CD8-positive, alpha-beta memory T cell (primary cell): ENCODE measurements at regions not wholly inside any gene's neighbourhood (a gene's known extent, or its start where the extent isn't known, plus 50 kb on each side); places are given as distances from the start of the nearest gene placed in this dataset.

ENCODE experiments used
- CTCF ChIA-PET: fragments of 350-600 bp; sonication (Branson Sonifier 250); formaldehyde crosslinking; loops from one replicate; lab custom pipeline; 2021; ENCODE audit warnings: antibody characterized with exemption; lab: Charles Lee
- POLR2A ChIA-PET: fragments of 350-600 bp; sonication (Branson Sonifier 250); formaldehyde crosslinking; loops from one replicate; lab custom pipeline; 2021; ENCODE audit warnings: antibody characterized with exemption; lab: Charles Lee
- DNase-seq, 5 donors: peaks; one replicate each; pipeline versions ENCODE4 v3.0.0 to v3.0.0-alpha.2; 2020 to 2022; ENCODE audit warnings: mixed read lengths in 1 of 5
- H3K27ac ChIP-seq: one replicate; pipeline ENCODE4 v1.7.0; 2013; ENCODE audit warnings: low read depth, mild to moderate bottlenecking, low read length, moderate library complexity
- H3K27me3 ChIP-seq: 2 replicates; pipeline ENCODE4 v1.7.0; 2013; ENCODE audit warnings: low read length, mild to moderate bottlenecking; ENCODE audit not compliant: insufficient read depth, poor library complexity, severe bottlenecking
- H3K36me3 ChIP-seq: 2 replicates; pipeline ENCODE4 v1.7.0; 2013; ENCODE audit warnings: mild to moderate bottlenecking, low read length, moderate library complexity; ENCODE audit not compliant: insufficient read depth
- H3K4me1 ChIP-seq: 2 replicates; pipeline ENCODE4 v1.7.0; 2013; ENCODE audit warnings: mild to moderate bottlenecking, low read length, moderate library complexity; ENCODE audit not compliant: insufficient read depth
- H3K4me3 ChIP-seq: 2 replicates; pipeline ENCODE4 v1.7.0; 2013; ENCODE audit warnings: mild to moderate bottlenecking, low read length
- H3K9me3 ChIP-seq: 2 replicates; pipeline ENCODE4 v1.7.0; 2013; ENCODE audit warnings: mild to moderate bottlenecking, low read length
- H3K27ac Mint-ChIP-seq, 8 donors: one replicate each; pipeline ENCODE4 v1.8.0; 2020 to 2021; ENCODE audit warnings: mixed read lengths in 8 of 8, mild to moderate bottlenecking in 6 of 8, inconsistent platforms in 3 of 8, moderate library complexity in 3 of 8
- H3K27me3 Mint-ChIP-seq, 2 donors: one replicate each; pipeline ENCODE4 v1.8.0; 2020 to 2021; ENCODE audit warnings: mixed read lengths in 2 of 2, mild to moderate bottlenecking in 1 of 2, moderate library complexity in 1 of 2
- H3K36me3 Mint-ChIP-seq, 3 donors: one replicate each; pipeline ENCODE4 v1.8.0; 2020 to 2021; ENCODE audit warnings: mixed read lengths in 3 of 3, inconsistent platforms in 1 of 3, mild to moderate bottlenecking in 1 of 3
- H3K4me1 Mint-ChIP-seq, 3 donors: one replicate each; pipeline ENCODE4 v1.8.0; 2020 to 2021; ENCODE audit warnings: mixed read lengths in 3 of 3, inconsistent platforms in 1 of 3, mild to moderate bottlenecking in 1 of 3
- H3K4me3 Mint-ChIP-seq, 7 donors: one replicate each; pipeline ENCODE4 v1.8.0; 2020 to 2021; ENCODE audit warnings: mixed read lengths in 7 of 7, mild to moderate bottlenecking in 6 of 7, moderate library complexity in 4 of 7, inconsistent platforms in 2 of 7
- H3K9me3 Mint-ChIP-seq, 5 donors: one replicate each; pipeline ENCODE4 v1.8.0; 2020 to 2022; ENCODE audit warnings: mixed read lengths in 5 of 5, mild to moderate bottlenecking in 3 of 5, moderate library complexity in 2 of 5, inconsistent platforms in 1 of 5

GRCh38 chr13:73464758-73465616, 406.2 kb downstream of the KLF5 start:
- POLR2A ChIA-PET, result no interaction called here
- Mint-ChIP-seq H3K36me3 (peaks cover 0 to under 1% (median 0%) of the 10 kb centered on the region in 3 donors), H3K27ac (no peak overlapping the region), H3K4me1 (no peaks in the 10 kb centered on the region), H3K4me3 (no peak overlapping the region), H3K27me3 (peaks cover 2 to 12% of the 10 kb centered on the region in 2 donors), H3K9me3 (peaks cover 0 to 2% (median 0%) of the 10 kb centered on the region in 5 donors)
- CTCF ChIA-PET, result no interaction called here
- no peaks in the 10 kb centered on the region for H3K36me3 ChIP-seq
- no peaks in the 10 kb centered on the region for H3K27me3 ChIP-seq
- DNase-seq, result no peak
- H3K27ac ChIP-seq, result no peak overlapping the region
- H3K9me3 ChIP-seq, result no peaks in the 10 kb centered on the region
- no peak overlapping the region for H3K4me3 ChIP-seq
- H3K4me1 ChIP-seq, result no peaks in the 10 kb centered on the region

DNA sequence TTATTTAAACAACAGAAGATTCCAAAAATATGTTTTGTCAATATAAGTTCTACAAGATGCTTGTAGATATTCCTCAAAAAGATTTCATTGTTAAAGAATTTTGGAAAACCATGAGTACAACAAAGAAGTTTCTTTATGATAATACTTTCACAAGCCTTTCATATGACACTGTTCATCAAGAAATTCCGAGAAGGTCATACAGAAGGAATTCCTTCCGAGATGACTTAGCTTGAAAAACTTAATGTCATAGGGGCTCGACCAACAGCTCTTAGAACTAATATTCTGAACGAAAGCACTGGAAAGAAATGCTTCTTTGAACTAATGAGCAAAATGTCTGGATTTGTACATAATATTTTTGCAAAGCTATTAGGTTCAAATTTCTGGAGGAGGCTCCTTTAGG, 403.4 kb downstream of the KLF5 start:
- H3K27ac ChIP-seq, result no peak overlapping the region
- Mint-ChIP-seq H3K36me3 (no peaks in the 10 kb centered on the region), H3K27ac (no peak overlapping the region), H3K9me3 (peaks cover 0 to 5% (median 0%) of the 10 kb centered on the region in 5 donors), H3K4me1 (no peaks in the 10 kb centered on the region), H3K4me3 (no peak overlapping the region), H3K27me3 (peaks cover 9 to 15% of the 10 kb centered on the region in 2 donors)
- no peaks in the 10 kb centered on the region for H3K4me1 ChIP-seq
- H3K4me3 ChIP-seq, result no peak overlapping the region
- no peaks in the 10 kb centered on the region for H3K27me3 ChIP-seq
- no peaks in the 10 kb centered on the region for H3K36me3 ChIP-seq
- DNase-seq, result no peak
- no peaks in the 10 kb centered on the region for H3K9me3 ChIP-seq
- CTCF ChIA-PET, result no interaction called here
- POLR2A ChIA-PET, result no interaction called here

DNA sequence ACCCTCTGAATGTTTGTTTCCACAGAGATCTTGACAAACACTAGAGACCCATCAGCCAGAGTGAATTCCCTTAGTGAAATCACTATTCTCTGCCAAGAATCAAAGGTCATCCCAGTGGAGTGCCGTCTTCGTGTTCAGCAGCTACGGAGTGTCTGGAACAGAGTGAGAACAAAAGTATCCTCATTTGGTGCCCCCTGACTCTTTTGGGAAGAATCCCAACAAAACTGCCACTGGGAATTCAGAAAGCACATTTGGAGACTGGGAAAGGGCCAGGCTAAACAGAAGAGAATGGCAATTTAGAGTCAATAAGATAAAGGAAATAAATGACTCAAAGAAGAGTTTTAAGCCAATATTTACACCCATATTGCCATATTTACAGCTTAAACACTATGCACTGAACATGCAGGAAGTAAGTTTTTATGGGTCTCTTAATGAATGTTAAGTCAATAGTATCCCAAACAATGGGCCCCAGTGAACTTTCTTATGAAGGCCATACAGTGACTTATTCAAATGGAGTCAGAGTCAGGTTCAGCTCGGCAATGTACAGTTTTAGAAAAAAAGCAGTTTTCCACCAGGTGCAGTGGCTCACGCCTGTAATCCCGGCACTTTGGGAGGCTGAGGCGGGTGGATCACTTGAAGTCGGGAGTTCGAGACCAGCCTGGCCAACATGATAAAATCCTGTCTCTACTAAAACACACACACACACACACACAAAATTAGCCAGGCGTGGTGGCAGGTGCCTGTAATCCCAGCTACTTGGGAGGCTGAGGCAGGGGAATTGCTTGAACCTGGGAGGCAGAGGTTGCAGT, 392.6 kb downstream of the KLF5 start:
- Histone ChIP-seq H3K9me3 (no peaks in the 10 kb centered on the region), H3K4me3 (no peak overlapping the region), H3K27ac (no peak overlapping the region), H3K27me3 (no peaks in the 10 kb centered on the region), H3K4me1 (no peaks in the 10 kb centered on the region), H3K36me3 (no peaks in the 10 kb centered on the region)
- POLR2A ChIA-PET, result no interaction called here
- Mint-ChIP-seq H3K27ac (no peak overlapping the region), H3K36me3 (no peaks in the 10 kb centered on the region), H3K9me3 (peaks cover 0 to 8% (median 0%) of the 10 kb centered on the region in 5 donors), H3K4me1 (no peaks in the 10 kb centered on the region), H3K4me3 (no peak overlapping the region), H3K27me3 (peaks cover 0 to 1% of the 10 kb centered on the region in 2 donors)
- CTCF ChIA-PET, result no interaction called here
- DNase-seq, result no peak

DNA sequence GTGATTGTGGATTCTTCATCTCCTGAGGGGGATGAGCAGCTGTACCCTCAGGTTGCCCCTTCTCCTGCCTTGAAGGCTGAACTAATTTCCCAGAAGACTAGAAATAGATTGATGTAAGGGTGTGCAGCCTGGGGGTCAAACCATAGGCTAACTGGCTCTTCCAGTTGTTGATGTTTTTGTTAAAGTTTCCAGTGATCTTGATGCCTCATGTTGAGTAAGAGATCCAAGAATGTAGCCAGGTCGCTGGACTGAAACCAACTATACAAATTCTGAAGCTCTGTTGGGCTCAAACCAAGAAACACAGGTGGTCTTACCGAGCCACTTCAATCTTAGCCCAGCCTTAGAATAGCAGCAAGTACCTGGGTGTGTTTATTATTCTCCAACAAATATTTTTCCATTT, 391.8 kb downstream of the KLF5 start:
- no peaks in the 10 kb centered on the region for H3K27me3 ChIP-seq
- CTCF ChIA-PET, result no interaction called here
- H3K9me3 ChIP-seq, result no peaks in the 10 kb centered on the region
- no peak overlapping the region for H3K4me3 Mint-ChIP-seq
- H3K27me3 Mint-ChIP-seq, result peaks cover 0 to 4% of the 10 kb centered on the region in 2 donors
- POLR2A ChIA-PET, result no interaction called here
- no peak overlapping the region for H3K27ac ChIP-seq
- H3K9me3 Mint-ChIP-seq, result peaks cover 0 to 6% (median 5%) of the 10 kb centered on the region in 5 donors
- DNase-seq, result no peak
- no peaks in the 10 kb centered on the region for H3K4me1 Mint-ChIP-seq
- H3K27ac Mint-ChIP-seq, result no peak overlapping the region
- H3K4me1 ChIP-seq, result no peaks in the 10 kb centered on the region
- no peak overlapping the region for H3K4me3 ChIP-seq
- H3K36me3 ChIP-seq, result no peaks in the 10 kb centered on the region
- peaks cover 0 to 3% (median 0%) of the 10 kb centered on the region in 3 donors for H3K36me3 Mint-ChIP-seq

DNA sequence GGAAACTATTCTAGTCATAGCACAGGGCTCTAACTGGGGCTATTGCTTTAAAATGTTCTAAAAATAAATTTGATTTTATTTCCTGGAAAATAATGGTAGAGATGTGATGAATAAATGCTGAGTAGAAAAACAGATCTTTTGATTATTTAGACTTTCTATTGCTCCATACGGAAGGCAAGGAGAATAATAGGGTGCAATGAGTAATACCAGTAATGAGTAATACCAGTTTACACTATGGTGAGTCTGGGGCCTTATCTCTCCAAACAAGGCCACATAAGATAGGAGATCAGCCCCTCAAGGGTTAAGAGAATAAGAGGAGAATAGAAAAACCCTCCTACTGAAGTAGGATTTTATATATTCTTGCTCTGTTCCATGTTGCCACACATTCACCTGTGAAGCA, 390.4 kb downstream of the KLF5 start:
- Mint-ChIP-seq H3K36me3 (peaks cover 0 to 7% (median 0%) of the 10 kb centered on the region in 3 donors), H3K4me1 (no peaks in the 10 kb centered on the region), H3K9me3 (peaks cover 2 to 11% (median 5%) of the 10 kb centered on the region in 5 donors), H3K27me3 (peaks cover 0 to 4% of the 10 kb centered on the region in 2 donors), H3K4me3 (no peak overlapping the region), H3K27ac (no peak overlapping the region)
- DNase-seq, result no peak
- no peaks in the 10 kb centered on the region for H3K36me3 ChIP-seq
- H3K4me3 ChIP-seq, result no peak overlapping the region
- no peaks in the 10 kb centered on the region for H3K27me3 ChIP-seq
- no peaks in the 10 kb centered on the region for H3K9me3 ChIP-seq
- CTCF ChIA-PET, result no interaction called here
- no peaks in the 10 kb centered on the region for H3K4me1 ChIP-seq
- POLR2A ChIA-PET, result no interaction called here
- no peak overlapping the region for H3K27ac ChIP-seq

- H3K36me3 ChIP-seq, result no peaks in the 10 kb centered on the region
- peaks cover 0 to 21% (median 0%) of the 10 kb centered on the region in 3 donors for H3K36me3 Mint-ChIP-seq
- H3K27ac ChIP-seq, result no peak overlapping the region
- H3K9me3 Mint-ChIP-seq, result peaks cover 18 to 51% (median 39%) of the 10 kb centered on the region in 5 donors
- POLR2A ChIA-PET, result no interaction called here
- no peaks in the 10 kb centered on the region for H3K27me3 ChIP-seq
- H3K4me3 ChIP-seq, result no peak overlapping the region
- H3K4me3 Mint-ChIP-seq, result no peak overlapping the region
- H3K27ac Mint-ChIP-seq, result no peak overlapping the region
- DNase-seq, result no peak
- peaks cover 13% of the 10 kb centered on the region for H3K9me3 ChIP-seq
- no peaks in the 10 kb centered on the region for H3K4me1 Mint-ChIP-seq
- H3K4me1 ChIP-seq, result no peaks in the 10 kb centered on the region
- CTCF ChIA-PET, result no interaction called here
- H3K27me3 Mint-ChIP-seq, result no peaks in the 10 kb centered on the region
Measured at GRCh38 chr13:73440296-73440895, 381.6 kb downstream of the KLF5 start.

GRCh38 chr13:73433890-73434289, 375.1 kb downstream of the KLF5 start:
- ChIA-PET CTCF (no interaction called here), POLR2A (no interaction called here)
- DNase-seq, result no peak
- Mint-ChIP-seq H3K9me3 (peaks cover 0 to 15% (median 11%) of the 10 kb centered on the region in 5 donors), H3K4me3 (no peak overlapping the region), H3K4me1 (peaks cover 0 to 6% (median 0%) of the 10 kb centered on the region in 3 donors), H3K27ac (no peak overlapping the region), H3K36me3 (peaks cover 0 to 20% (median 0%) of the 10 kb centered on the region in 3 donors), H3K27me3 (peaks cover 1 to 3% of the 10 kb centered on the region in 2 donors)
- Histone ChIP-seq H3K27ac (no peak overlapping the region), H3K4me3 (no peak overlapping the region), H3K9me3 (no peaks in the 10 kb centered on the region), H3K36me3 (no peaks in the 10 kb centered on the region), H3K4me1 (no peaks in the 10 kb centered on the region), H3K27me3 (no peaks in the 10 kb centered on the region)

DNA sequence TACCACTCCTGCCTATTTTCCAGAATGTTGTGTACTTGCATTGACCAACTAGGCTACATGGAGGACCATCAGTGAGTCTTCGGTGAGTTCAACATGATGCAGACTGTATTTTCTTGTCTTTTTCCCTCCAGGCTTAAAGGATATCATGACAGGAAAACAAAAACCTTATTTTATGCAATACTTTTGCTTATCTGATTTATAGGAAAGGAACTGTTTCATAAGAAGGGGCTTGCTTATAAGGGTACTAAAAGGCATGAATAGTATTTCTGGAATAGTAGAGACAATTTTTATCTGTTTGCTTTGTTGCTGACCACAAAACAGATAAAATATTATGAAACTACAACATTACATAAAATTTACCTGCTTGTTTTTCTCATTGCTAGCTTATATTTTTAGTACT, 374.7 kb downstream of the KLF5 start:
- H3K27me3 ChIP-seq, result no peaks in the 10 kb centered on the region
- DNase-seq, result no peak
- peaks cover 0 to 6% (median 0%) of the 10 kb centered on the region in 3 donors for H3K4me1 Mint-ChIP-seq
- no peaks in the 10 kb centered on the region for H3K4me1 ChIP-seq
- H3K27me3 Mint-ChIP-seq, result peaks cover 1 to 3% of the 10 kb centered on the region in 2 donors
- no peaks in the 10 kb centered on the region for H3K9me3 ChIP-seq
- H3K36me3 Mint-ChIP-seq, result peaks cover 0 to 20% (median 0%) of the 10 kb centered on the region in 3 donors
- ChIA-PET CTCF (no interaction called here), POLR2A (no interaction called here)
- no peak overlapping the region for H3K4me3 Mint-ChIP-seq
- peaks cover 0 to 15% (median 11%) of the 10 kb centered on the region in 5 donors for H3K9me3 Mint-ChIP-seq
- no peak overlapping the region for H3K27ac ChIP-seq
- no peak overlapping the region for H3K4me3 ChIP-seq
- H3K36me3 ChIP-seq, result no peaks in the 10 kb centered on the region
- no peak overlapping the region for H3K27ac Mint-ChIP-seq
